Panc1 (cell line): ENCODE measurements at regions not wholly inside any gene's neighbourhood (a gene's known extent, or its start where the extent isn't known, plus 50 kb on each side); places are given as distances from the start of the nearest gene placed in this dataset.

Experiments used
- POLR2AphosphoS5 ChIP-seq: IDR thresholded peaks from 2 replicates; pipeline ENCODE4 v1.6.1; 2012; ENCODE audit warnings: mild to moderate bottlenecking, low read depth, low read length, moderate library complexity
- SIN3A ChIP-seq: IDR thresholded peaks from 2 replicates; pipeline ENCODE4 v1.6.1; 2012; ENCODE audit warnings: low read depth, mild to moderate bottlenecking, low read length, moderate library complexity, borderline replicate concordance; ENCODE audit not compliant: insufficient read depth
- TF ChIP-seq, protein P1 (sequence below): fragments of 450-650 bp; IDR thresholded peaks from 2 replicates; pipeline ENCODE4 v1.5.1; 2017; ENCODE audit warnings: mild to moderate bottlenecking

DNA sequence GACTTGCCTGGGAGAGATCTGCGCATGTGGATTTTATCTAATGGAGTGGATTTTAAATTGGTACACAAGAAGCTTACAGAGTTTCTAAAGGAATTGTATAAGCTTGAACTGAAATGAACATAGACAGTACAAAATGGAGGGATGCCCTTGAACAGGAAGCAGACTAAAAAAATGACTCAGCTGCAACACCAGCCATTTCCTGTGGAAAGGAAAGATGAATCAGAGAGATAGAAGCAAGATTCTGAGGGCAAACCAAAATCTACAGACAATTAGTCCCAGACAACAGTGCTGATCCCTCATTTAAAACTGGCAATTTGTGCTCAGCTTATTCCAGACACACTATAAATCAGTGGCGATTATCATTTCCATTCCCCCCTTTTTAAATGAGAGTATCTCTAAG, 114.6 kb upstream of the TCF21 start:
- TF ChIP-seq, protein P1, sequence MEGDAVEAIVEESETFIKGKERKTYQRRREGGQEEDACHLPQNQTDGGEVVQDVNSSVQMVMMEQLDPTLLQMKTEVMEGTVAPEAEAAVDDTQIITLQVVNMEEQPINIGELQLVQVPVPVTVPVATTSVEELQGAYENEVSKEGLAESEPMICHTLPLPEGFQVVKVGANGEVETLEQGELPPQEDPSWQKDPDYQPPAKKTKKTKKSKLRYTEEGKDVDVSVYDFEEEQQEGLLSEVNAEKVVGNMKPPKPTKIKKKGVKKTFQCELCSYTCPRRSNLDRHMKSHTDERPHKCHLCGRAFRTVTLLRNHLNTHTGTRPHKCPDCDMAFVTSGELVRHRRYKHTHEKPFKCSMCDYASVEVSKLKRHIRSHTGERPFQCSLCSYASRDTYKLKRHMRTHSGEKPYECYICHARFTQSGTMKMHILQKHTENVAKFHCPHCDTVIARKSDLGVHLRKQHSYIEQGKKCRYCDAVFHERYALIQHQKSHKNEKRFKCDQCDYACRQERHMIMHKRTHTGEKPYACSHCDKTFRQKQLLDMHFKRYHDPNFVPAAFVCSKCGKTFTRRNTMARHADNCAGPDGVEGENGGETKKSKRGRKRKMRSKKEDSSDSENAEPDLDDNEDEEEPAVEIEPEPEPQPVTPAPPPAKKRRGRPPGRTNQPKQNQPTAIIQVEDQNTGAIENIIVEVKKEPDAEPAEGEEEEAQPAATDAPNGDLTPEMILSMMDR, result no peak
- TF ChIP-seq SIN3A, result no peak
- no peak for TF ChIP-seq POLR2AphosphoS5
